Fibroblast of lung (primary cell): ENCODE measurements at regions not wholly inside any gene's neighbourhood (a gene's known extent, or its start where the extent isn't known, plus 50 kb on each side); places are given as distances from the start of the nearest gene placed in this dataset.

Experiments
- DNase-seq, 2 donors: peaks; one replicate each; pipeline versions ENCODE4 v3.0.0 to v3.0.0-alpha.2; 2010; ENCODE audit warnings: low read depth in 2 of 2
- H2AFZ ChIP-seq: 2 replicates; pipeline ENCODE4 v1.5.1; 2012; ENCODE audit warnings: low read length, control low read depth, inconsistent platforms
- H3K27ac ChIP-seq: 2 replicates; pipeline ENCODE4 v1.5.1; 2011; ENCODE audit warnings: low read length, control low read depth; ENCODE audit not compliant: insufficient read depth
- H3K27me3 ChIP-seq: 2 replicates; pipeline ENCODE4 v1.5.1; 2011; ENCODE audit warnings: mild to moderate bottlenecking, low read length; ENCODE audit not compliant: control insufficient read depth, insufficient read depth
- H3K36me3 ChIP-seq: 2 replicates; pipeline ENCODE4 v1.5.1; 2011; ENCODE audit warnings: low read length; ENCODE audit not compliant: control insufficient read depth, insufficient read depth
- H3K4me1 ChIP-seq: 2 replicates; pipeline ENCODE4 v1.5.1; 2011; ENCODE audit warnings: low read length; ENCODE audit not compliant: control insufficient read depth, insufficient read depth; ENCODE audit errors: extremely low read depth
- H3K4me2 ChIP-seq: 2 replicates; pipeline ENCODE4 v1.5.1; 2011; ENCODE audit warnings: low read length, control low read depth; ENCODE audit not compliant: insufficient read depth; ENCODE audit errors: extremely low read depth
- H3K4me3 ChIP-seq, 4 experiments: fragments of 200-600 bp in 1 of 4; sonication (generic) in 1 of 4; replicated peaks in 1 of 4; 2 replicates each; pipeline ENCODE4 v1.5.1; 2011 to 2016; ENCODE audit warnings: low read length in 4 of 4, low read depth in 3 of 4, mild to moderate bottlenecking in 3 of 4, control low read depth in 2 of 4, inconsistent platforms in 1 of 4, mixed read lengths in 1 of 4; ENCODE audit not compliant: insufficient read depth in 1 of 4; ENCODE audit errors: control extremely low read depth in 1 of 4
- H3K79me2 ChIP-seq: 2 replicates; pipeline ENCODE4 v1.5.1; 2012; ENCODE audit warnings: mild to moderate bottlenecking, low read length, inconsistent platforms; ENCODE audit not compliant: control insufficient read depth, insufficient read depth
- H3K9ac ChIP-seq: 2 replicates; pipeline ENCODE4 v1.5.1; 2011; ENCODE audit warnings: mild to moderate bottlenecking, low read length, control low read depth; ENCODE audit not compliant: insufficient read depth
- H3K9me3 ChIP-seq: 2 replicates; pipeline ENCODE4 v1.5.1; 2012; ENCODE audit warnings: low read depth, low read length; ENCODE audit not compliant: control insufficient read depth, insufficient read depth
- H4K20me1 ChIP-seq: 2 replicates; pipeline ENCODE4 v1.5.1; 2011; ENCODE audit warnings: low read length; ENCODE audit not compliant: control insufficient read depth, insufficient read depth; ENCODE audit errors: extremely low read depth
- CTCF ChIP-seq, 2 donors: IDR thresholded peaks in 1 of 2; conservative IDR thresholded peaks in 1 of 2; 1 replicate in 1 of 2; 2 replicates in 1 of 2; pipeline ENCODE4 v1.5.1; 2011 to 2012; ENCODE audit warnings: low read length in 2 of 2, control low read depth in 1 of 2, inconsistent platforms in 1 of 2, low read depth in 1 of 2, mild to moderate bottlenecking in 1 of 2
- EZH2 ChIP-seq: IDR thresholded peaks from 2 replicates; pipeline ENCODE4 v1.5.1; 2012; ENCODE audit warnings: low read length, control low read depth, mild to moderate bottlenecking; ENCODE audit errors: missing control alignments

DNA sequence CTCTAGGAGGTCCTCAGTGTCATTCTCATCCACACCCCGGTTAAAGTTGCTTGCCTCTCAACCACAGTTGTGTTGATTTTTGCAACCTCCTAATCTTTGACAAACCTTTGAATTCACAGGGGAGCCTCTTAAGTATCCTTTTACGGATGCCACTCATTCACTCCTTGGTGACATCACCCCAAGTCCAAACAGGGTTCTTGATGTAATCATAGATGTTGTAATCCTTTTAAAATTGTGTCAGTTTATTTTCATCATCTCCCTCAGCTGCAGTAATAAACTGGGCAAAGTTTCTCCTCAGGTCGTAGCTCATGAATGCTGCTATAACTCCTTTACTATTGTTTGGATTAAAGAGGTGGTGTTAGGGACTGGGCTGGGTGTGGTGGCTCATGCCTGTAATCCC lies 637.2 kb upstream of the NUDT12 start:
- Histone ChIP-seq H4K20me1 (no peaks in the 10 kb centered on the region), H3K4me1 (no peaks in the 10 kb centered on the region), H2AFZ (no peak overlapping the region), H3K9me3 (no peaks in the 10 kb centered on the region), H3K27ac (no peak overlapping the region), H3K36me3 (no peaks in the 10 kb centered on the region), H3K4me3 (no peak overlapping the region), H3K4me2 (no peak overlapping the region), H3K27me3 (no peaks in the 10 kb centered on the region), H3K79me2 (no peaks in the 10 kb centered on the region), H3K9ac (no peak overlapping the region)
- DNase-seq: peak in 1 of 2 donors; percentile 9
- TF ChIP-seq EZH2 (no peak), CTCF (conservative IDR thresholded peaks at IDR 0.05 in 1 of 2, IDR thresholded peaks at IDR 0.05 in 1 of 2; ENCODE audit: low read depth in 1 of 2, low read length in 2 of 2) (no peak)

GRCh38 chr5:104198156-104198555 lies 635.6 kb upstream of the NUDT12 start:
- Histone ChIP-seq H3K27me3 (no peaks in the 10 kb centered on the region), H3K4me2 (no peak overlapping the region), H3K9me3 (no peaks in the 10 kb centered on the region), H3K4me3 (no peak overlapping the region), H3K79me2 (no peaks in the 10 kb centered on the region), H3K9ac (no peak overlapping the region), H3K36me3 (no peaks in the 10 kb centered on the region), H3K4me1 (no peaks in the 10 kb centered on the region), H4K20me1 (no peaks in the 10 kb centered on the region), H3K27ac (no peak overlapping the region), H2AFZ (no peak overlapping the region)
- DNase-seq: no peak
- TF ChIP-seq EZH2: no peak
- TF ChIP-seq CTCF (conservative IDR thresholded peaks at IDR 0.05 in 1 of 2, IDR thresholded peaks at IDR 0.05 in 1 of 2; ENCODE audit: low read depth in 1 of 2, low read length in 2 of 2): no peak

GRCh38 chr5:104189909-104190308 lies 627.3 kb upstream of the NUDT12 start:
- Histone ChIP-seq H2AFZ (no peak overlapping the region), H3K4me1 (no peaks in the 10 kb centered on the region), H4K20me1 (no peaks in the 10 kb centered on the region), H3K4me2 (no peak overlapping the region), H3K36me3 (no peaks in the 10 kb centered on the region), H3K9ac (no peak overlapping the region), H3K9me3 (no peaks in the 10 kb centered on the region), H3K4me3 (no peak overlapping the region), H3K27ac (no peak overlapping the region), H3K27me3 (no peaks in the 10 kb centered on the region), H3K79me2 (no peaks in the 10 kb centered on the region)
- TF ChIP-seq EZH2 (no peak), CTCF (conservative IDR thresholded peaks at IDR 0.05 in 1 of 2, IDR thresholded peaks at IDR 0.05 in 1 of 2; ENCODE audit: low read depth in 1 of 2, low read length in 2 of 2) (no peak)
- peak; percentile 69 to 86 for DNase-seq
